H1 (cell line): ENCODE measurements at regions not wholly inside any gene's neighbourhood (a gene's known extent, or its start where the extent isn't known, plus 50 kb on each side); places are given as distances from the start of the nearest gene placed in this dataset.

Experiments used
- CTCF ChIA-PET: fragments of 300-600 bp; sonication (Branson Sonifier 250); formaldehyde crosslinking; loops from one replicate; lab custom pipeline; 2021; ENCODE audit not compliant: partially characterized antibody; lab: Charles Lee
- POLR2A ChIA-PET: fragments of 300-600 bp; sonication (Branson Sonifier 250); formaldehyde crosslinking; loops from one replicate; lab custom pipeline; 2021; ENCODE audit warnings: inconsistent platforms; ENCODE audit not compliant: partially characterized antibody; lab: Charles Lee
- DNase-seq, 2 experiments: peaks; one replicate each; pipeline versions ENCODE4 v3.0.0 to v3.0.0-alpha.2; 2010 to 2022; ENCODE audit warnings: low spot score in 2 of 2, low read depth in 1 of 2, mixed read lengths in 1 of 2
- FAIRE-seq: peaks from 2 replicates; lab custom pipeline; 2011; peaks lifted over from hg19 to GRCh38; lab: Jason Lieb, UNC
- H2AFZ ChIP-seq: 2 replicates; pipeline ENCODE4 v1.8.1; 2012; ENCODE audit warnings: low read length, inconsistent platforms
- H2AK5ac ChIP-seq: 2 replicates; pipeline ENCODE4 v1.6.1; 2013; ENCODE audit warnings: low read depth, low read length
- H2BK120ac ChIP-seq: replicated peaks from 2 replicates; pipeline ENCODE3; 2013; ENCODE audit warnings: low read depth, low read length, inconsistent platforms
- H2BK12ac ChIP-seq: 2 replicates; pipeline ENCODE4 v1.6.1; 2013; ENCODE audit warnings: low read depth, low read length
- H2BK15ac ChIP-seq: 2 replicates; pipeline ENCODE4 v1.6.1; 2013; ENCODE audit warnings: low read length
- H2BK20ac ChIP-seq: 2 replicates; pipeline ENCODE4 v1.6.1; 2013; ENCODE audit warnings: low read length
- H2BK5ac ChIP-seq: 2 replicates; pipeline ENCODE4 v1.6.1; 2013; ENCODE audit warnings: low read depth, low read length
- H3K14ac ChIP-seq: 2 replicates; pipeline ENCODE4 v1.6.1; 2013; ENCODE audit warnings: inconsistent platforms; ENCODE audit not compliant: insufficient read length
- H3K18ac ChIP-seq: 2 replicates; pipeline ENCODE4 v1.6.1; 2013; ENCODE audit warnings: low read length; ENCODE audit errors: extremely low read depth
- H3K23ac ChIP-seq: 2 replicates; pipeline ENCODE4 v1.6.1; 2013; ENCODE audit warnings: inconsistent platforms; ENCODE audit not compliant: insufficient read length
- H3K23me2 ChIP-seq: 2 replicates; pipeline ENCODE4 v1.6.1; 2013; ENCODE audit warnings: low read depth, low read length
- H3K27ac ChIP-seq: 2 replicates; pipeline ENCODE4 v1.6.1; 2011; ENCODE audit warnings: low read depth, low read length, inconsistent platforms
- H3K27me3 ChIP-seq, 4 experiments: replicated peaks in 1 of 4; 1 replicate in 1 of 4; 2 replicates in 3 of 4; pipeline versions ENCODE4 v1.6.1 to v1.8.1; 2011 to 2013; ENCODE audit warnings: low read length in 3 of 4, mild to moderate bottlenecking in 3 of 4, inconsistent platforms in 2 of 4, mixed read lengths in 2 of 4, moderate library complexity in 1 of 4; ENCODE audit not compliant: control insufficient read depth in 3 of 4, insufficient read depth in 3 of 4; ENCODE audit errors: extremely low read depth in 1 of 4
- H3K36me3 ChIP-seq, 4 experiments: 2 replicates each; pipeline versions ENCODE4 v1.6.1 to v1.8.1; 2011 to 2013; ENCODE audit warnings: mild to moderate bottlenecking in 4 of 4, low read length in 3 of 4, moderate library complexity in 2 of 4, control low read depth in 1 of 4, inconsistent platforms in 1 of 4; ENCODE audit not compliant: insufficient read depth in 4 of 4, control insufficient read depth in 2 of 4
- H3K4ac ChIP-seq: replicated peaks from 2 replicates; pipeline ENCODE3; 2013; ENCODE audit warnings: low read length, low read depth, mixed read lengths, inconsistent platforms; ENCODE audit not compliant: insufficient read length
- H3K4me1 ChIP-seq, 4 experiments: replicated peaks in 1 of 4; 1 replicate in 1 of 4; 2 replicates in 3 of 4; pipeline versions ENCODE4 v1.6.1 to v1.8.1; 2011 to 2013; ENCODE audit warnings: low read length in 3 of 4, inconsistent platforms in 2 of 4, mixed read lengths in 1 of 4; ENCODE audit not compliant: insufficient read depth in 4 of 4, control insufficient read depth in 3 of 4
- H3K4me2 ChIP-seq, 2 experiments: 2 replicates each; pipeline versions ENCODE4 v1.6.1 to v1.8.1; 2011 to 2013; ENCODE audit warnings: low read depth in 2 of 2, low read length in 2 of 2, control low read depth in 1 of 2, inconsistent platforms in 1 of 2, mild to moderate bottlenecking in 1 of 2; ENCODE audit not compliant: insufficient read depth in 1 of 2
- H3K4me3 ChIP-seq, 4 experiments: fragments of 200-600, 300-600 bp in 1 of 4; sonication (generic), shearing (Covaris generic), sonication (Bioruptor Twin) in 1 of 4; 2 replicates each; pipeline versions ENCODE4 v1.5.1 to v1.8.1; 2011 to 2016; ENCODE audit warnings: low read length in 4 of 4, low read depth in 3 of 4, control low read depth in 2 of 4, inconsistent platforms in 2 of 4, mild to moderate bottlenecking in 2 of 4, mixed read lengths in 1 of 4, moderate library complexity in 1 of 4; ENCODE audit not compliant: insufficient read depth in 2 of 4; ENCODE audit errors: extremely low read depth in 1 of 4
- H3K56ac ChIP-seq: replicated peaks from 2 replicates; pipeline ENCODE3; 2013; ENCODE audit warnings: low read depth, mild to moderate bottlenecking, mixed read lengths, low read length, inconsistent platforms; ENCODE audit not compliant: insufficient read length
- H3K79me1 ChIP-seq: 2 replicates; pipeline ENCODE4 v1.6.1; 2013; ENCODE audit warnings: low read depth, low read length, control low read depth
- H3K79me2 ChIP-seq, 2 experiments: 2 replicates each; pipeline versions ENCODE4 v1.6.1 to v1.8.1; 2012 to 2013; ENCODE audit warnings: low read length in 2 of 2, mild to moderate bottlenecking in 2 of 2, inconsistent platforms in 1 of 2; ENCODE audit not compliant: insufficient read depth in 2 of 2, control insufficient read depth in 1 of 2
- H3K9ac ChIP-seq, 4 experiments: replicated peaks in 1 of 4; 1 replicate in 1 of 4; 2 replicates in 3 of 4; pipeline versions ENCODE4 v1.6.1 to v1.8.1; 2011 to 2013; ENCODE audit warnings: low read depth in 3 of 4, low read length in 3 of 4, control low read depth in 2 of 4, mild to moderate bottlenecking in 2 of 4, moderate library complexity in 2 of 4, inconsistent platforms in 1 of 4; ENCODE audit errors: extremely low read depth in 1 of 4
- H3K9me3 ChIP-seq, 2 experiments: 2 replicates each; pipeline versions ENCODE4 v1.6.1 to v1.8.1; 2012 to 2013; ENCODE audit warnings: mild to moderate bottlenecking in 2 of 2, moderate library complexity in 2 of 2, control low read depth in 1 of 2, inconsistent platforms in 1 of 2, low read depth in 1 of 2, low read length in 1 of 2, mixed read lengths in 1 of 2; ENCODE audit not compliant: insufficient read depth in 2 of 2
- H4K20me1 ChIP-seq, 2 experiments: replicated peaks in 1 of 2; 2 replicates each; pipeline versions ENCODE3 to v1.8.1; 2011 to 2013; ENCODE audit warnings: inconsistent platforms in 2 of 2, low read length in 2 of 2, mild to moderate bottlenecking in 1 of 2; ENCODE audit not compliant: insufficient read depth in 2 of 2, control insufficient read depth in 1 of 2
- H4K5ac ChIP-seq: 2 replicates; pipeline ENCODE4 v1.6.1; 2013; ENCODE audit warnings: low read length, low read depth, mixed read lengths, inconsistent platforms; ENCODE audit not compliant: insufficient read length
- H4K8ac ChIP-seq: 2 replicates; pipeline ENCODE4 v1.8.0; 2013; ENCODE audit warnings: mild to moderate bottlenecking, moderate library complexity, low read length, inconsistent platforms; ENCODE audit not compliant: insufficient read depth; ENCODE audit errors: extremely low read depth
- H4K91ac ChIP-seq: replicated peaks from 2 replicates; pipeline ENCODE3; 2013; ENCODE audit warnings: low read length, mixed read lengths, inconsistent platforms; ENCODE audit not compliant: insufficient read length
- KDM1A ChIP-seq: fragments of 200-600, 300-600 bp; sonication (generic); IDR thresholded peaks from 2 replicates; pipeline ENCODE4 v1.7.1; 2016; ENCODE audit warnings: mild to moderate bottlenecking, low read length, borderline replicate concordance
- WGBS, 2 experiments: shearing (Covaris generic) in 1 of 2; methylation state at CpG; one replicate each; pipeline versions ENCODE4 v1.1.6 to v1.1.7; 2013 to 2015; ENCODE audit warnings: low lambda C conversion rate in 2 of 2, mixed read lengths in 2 of 2, inconsistent platforms in 1 of 2, low coverage in 1 of 2, missing lambda C conversion rate in 1 of 2; ENCODE audit not compliant: insufficient replicate concordance in 2 of 2, insufficient coverage in 1 of 2, insufficient read length in 1 of 2; ENCODE audit errors: extremely low coverage in 1 of 2, missing lambda C conversion rate in 1 of 2; 5-methylcytosine and 5-hydroxymethylcytosine counted together

DNA sequence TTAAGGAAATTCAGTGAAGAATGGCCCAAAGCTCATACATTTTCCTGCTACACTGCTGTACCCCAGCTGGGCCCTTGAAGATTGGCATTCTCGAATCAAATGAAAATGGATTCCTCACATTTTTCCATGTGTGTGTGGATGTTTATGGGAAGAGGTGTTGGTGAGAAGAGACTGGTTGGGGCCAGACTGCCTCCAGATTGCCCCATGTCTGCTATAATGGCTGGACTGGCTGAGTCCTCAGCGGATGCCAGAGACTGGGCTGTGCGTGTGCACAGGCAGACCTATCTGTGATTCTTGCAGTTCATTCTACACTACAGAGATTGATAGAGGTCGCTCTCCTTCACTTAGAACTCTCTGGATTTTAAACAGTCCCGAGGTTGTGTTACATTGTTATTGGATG, 183.6 kb upstream of the GDF10 start:
- DNase-seq, result peak in 1 of 2 experiments; percentile 23
- POLR2A ChIA-PET, result no interaction called here
- no peak for FAIRE-seq
- no peak for TF ChIP-seq KDM1A

More for the DNA sequence above, 183.6 kb upstream of the GDF10 start:
- Histone ChIP-seq H3K79me2 (no peaks in the 10 kb centered on the region; a peak in 1 of 4 replicates), H3K27ac (no peak overlapping the region), H3K9ac (no peak overlapping the region), H2BK5ac (no peak overlapping the region), H3K4ac (no peak overlapping the region), H3K4me2 (no peak overlapping the region), H2BK120ac (no peak overlapping the region), H3K18ac (no peak overlapping the region), H3K79me1 (no peaks in the 10 kb centered on the region), H3K56ac (no peak overlapping the region), H2BK15ac (no peak overlapping the region), H3K14ac (no peak overlapping the region), H3K36me3 (no peaks in the 10 kb centered on the region), H4K5ac (no peak overlapping the region), H4K91ac (no peak overlapping the region), H4K8ac (no peak overlapping the region), H3K9me3 (no peaks in the 10 kb centered on the region), H3K23me2 (no peaks in the 10 kb centered on the region), H3K23ac (no peak overlapping the region), H2BK20ac (no peak overlapping the region), H2AK5ac (no peak overlapping the region), H2BK12ac (no peak overlapping the region), H4K20me1 (no peaks in the 10 kb centered on the region), H3K27me3 (no peaks in the 10 kb centered on the region), H3K4me3 (no peak overlapping the region), H3K4me1 (no peaks in the 10 kb centered on the region; a peak in 1 of 7 replicates), H2AFZ (no peak overlapping the region)
- CTCF ChIA-PET, result interaction anchor here (0.7 kb wide), 1 partner anchor 69 kb away, joined by 3 read pairs; no protein-coding TSS in a partner anchor
- 88% methylated on average over 5 of the region's 5 CpGs; no CpG with 5 or more reads in 1 of the 2 experiments for WGBS, 2 experiments
